Neural cell (in vitro differentiated cells): ENCODE measurements at regions not wholly inside any gene's neighbourhood (a gene's known extent, or its start where the extent isn't known, plus 50 kb on each side); places are given as distances from the start of the nearest gene placed in this dataset.

Experiments
- EP300 ChIP-seq: fragments of 450-650 bp; conservative IDR thresholded peaks from 2 replicates; pipeline ENCODE4 v1.6.1; 2014; ENCODE audit warnings: antibody characterized with exemption, mild to moderate bottlenecking, moderate library complexity; ENCODE audit not compliant: poor library complexity, severe bottlenecking
- EZH2 ChIP-seq: fragments of 200-600, 300-800 bp; shearing (Covaris generic), sonication (generic); IDR thresholded peaks from 2 replicates; pipeline ENCODE4 v1.6.1; 2014; ENCODE audit warnings: antibody characterized with exemption, low read length, borderline replicate concordance, mild to moderate bottlenecking; ENCODE audit not compliant: insufficient read depth, poor library complexity, severe bottlenecking
- POLR2AphosphoS5 ChIP-seq: IDR thresholded peaks from 2 replicates; pipeline ENCODE4 v1.6.1; 2012
- TF ChIP-seq, protein P1 (sequence below): fragments of 450-650 bp; IDR thresholded peaks from 2 replicates; pipeline ENCODE4 v1.5.1; 2014; ENCODE audit warnings: antibody characterized with exemption, mild to moderate bottlenecking, moderate library complexity; ENCODE audit not compliant: poor library complexity, severe bottlenecking
- TF ChIP-seq, protein P2 (sequence below): IDR thresholded peaks from 2 replicates; pipeline ENCODE4 v1.6.1; 2012; ENCODE audit warnings: borderline replicate concordance

DNA sequence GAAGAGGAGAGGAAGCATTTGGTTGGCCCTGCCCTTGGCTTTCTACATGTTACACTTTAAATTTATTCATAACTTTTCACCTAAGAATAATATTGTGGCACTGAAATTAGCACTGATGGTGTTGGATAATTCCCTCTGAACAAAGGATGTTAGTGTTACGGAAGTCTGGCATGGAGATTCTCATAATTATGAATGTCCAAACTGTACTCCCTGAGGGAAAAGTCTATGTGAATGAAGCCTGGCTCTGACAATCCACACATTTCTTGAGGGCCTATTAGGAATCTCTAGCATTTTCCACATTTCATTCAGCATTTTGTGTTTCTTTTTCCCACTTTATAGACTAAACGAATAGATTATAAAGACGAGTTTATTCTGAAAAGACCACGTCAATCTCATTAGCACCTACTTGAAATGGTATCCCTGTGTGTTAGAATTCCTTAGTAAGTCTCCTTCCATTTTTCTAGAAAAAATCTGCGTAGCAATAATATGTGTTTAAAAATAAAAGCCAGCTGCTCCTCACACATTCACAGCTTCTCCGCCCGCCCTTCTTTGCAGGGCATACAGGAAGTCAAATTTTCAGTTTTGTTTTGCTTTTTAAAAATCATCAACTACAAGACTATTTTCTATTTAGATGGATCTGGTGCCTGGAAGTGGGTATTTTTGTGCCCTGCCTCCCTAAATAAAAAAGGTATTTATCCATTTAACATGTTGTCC is 131.8 kb upstream of the PALS2 start:
- TF ChIP-seq EP300 = no peak
- no peak for TF ChIP-seq POLR2AphosphoS5
- TF ChIP-seq, protein P1, sequence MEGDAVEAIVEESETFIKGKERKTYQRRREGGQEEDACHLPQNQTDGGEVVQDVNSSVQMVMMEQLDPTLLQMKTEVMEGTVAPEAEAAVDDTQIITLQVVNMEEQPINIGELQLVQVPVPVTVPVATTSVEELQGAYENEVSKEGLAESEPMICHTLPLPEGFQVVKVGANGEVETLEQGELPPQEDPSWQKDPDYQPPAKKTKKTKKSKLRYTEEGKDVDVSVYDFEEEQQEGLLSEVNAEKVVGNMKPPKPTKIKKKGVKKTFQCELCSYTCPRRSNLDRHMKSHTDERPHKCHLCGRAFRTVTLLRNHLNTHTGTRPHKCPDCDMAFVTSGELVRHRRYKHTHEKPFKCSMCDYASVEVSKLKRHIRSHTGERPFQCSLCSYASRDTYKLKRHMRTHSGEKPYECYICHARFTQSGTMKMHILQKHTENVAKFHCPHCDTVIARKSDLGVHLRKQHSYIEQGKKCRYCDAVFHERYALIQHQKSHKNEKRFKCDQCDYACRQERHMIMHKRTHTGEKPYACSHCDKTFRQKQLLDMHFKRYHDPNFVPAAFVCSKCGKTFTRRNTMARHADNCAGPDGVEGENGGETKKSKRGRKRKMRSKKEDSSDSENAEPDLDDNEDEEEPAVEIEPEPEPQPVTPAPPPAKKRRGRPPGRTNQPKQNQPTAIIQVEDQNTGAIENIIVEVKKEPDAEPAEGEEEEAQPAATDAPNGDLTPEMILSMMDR = no peak
- TF ChIP-seq EZH2 = no peak
- TF ChIP-seq, protein P2, sequence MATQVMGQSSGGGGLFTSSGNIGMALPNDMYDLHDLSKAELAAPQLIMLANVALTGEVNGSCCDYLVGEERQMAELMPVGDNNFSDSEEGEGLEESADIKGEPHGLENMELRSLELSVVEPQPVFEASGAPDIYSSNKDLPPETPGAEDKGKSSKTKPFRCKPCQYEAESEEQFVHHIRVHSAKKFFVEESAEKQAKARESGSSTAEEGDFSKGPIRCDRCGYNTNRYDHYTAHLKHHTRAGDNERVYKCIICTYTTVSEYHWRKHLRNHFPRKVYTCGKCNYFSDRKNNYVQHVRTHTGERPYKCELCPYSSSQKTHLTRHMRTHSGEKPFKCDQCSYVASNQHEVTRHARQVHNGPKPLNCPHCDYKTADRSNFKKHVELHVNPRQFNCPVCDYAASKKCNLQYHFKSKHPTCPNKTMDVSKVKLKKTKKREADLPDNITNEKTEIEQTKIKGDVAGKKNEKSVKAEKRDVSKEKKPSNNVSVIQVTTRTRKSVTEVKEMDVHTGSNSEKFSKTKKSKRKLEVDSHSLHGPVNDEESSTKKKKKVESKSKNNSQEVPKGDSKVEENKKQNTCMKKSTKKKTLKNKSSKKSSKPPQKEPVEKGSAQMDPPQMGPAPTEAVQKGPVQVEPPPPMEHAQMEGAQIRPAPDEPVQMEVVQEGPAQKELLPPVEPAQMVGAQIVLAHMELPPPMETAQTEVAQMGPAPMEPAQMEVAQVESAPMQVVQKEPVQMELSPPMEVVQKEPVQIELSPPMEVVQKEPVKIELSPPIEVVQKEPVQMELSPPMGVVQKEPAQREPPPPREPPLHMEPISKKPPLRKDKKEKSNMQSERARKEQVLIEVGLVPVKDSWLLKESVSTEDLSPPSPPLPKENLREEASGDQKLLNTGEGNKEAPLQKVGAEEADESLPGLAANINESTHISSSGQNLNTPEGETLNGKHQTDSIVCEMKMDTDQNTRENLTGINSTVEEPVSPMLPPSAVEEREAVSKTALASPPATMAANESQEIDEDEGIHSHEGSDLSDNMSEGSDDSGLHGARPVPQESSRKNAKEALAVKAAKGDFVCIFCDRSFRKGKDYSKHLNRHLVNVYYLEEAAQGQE = no peak
